Kidney capillary endothelial cell (primary cell): ENCODE measurements at regions not wholly inside any gene's neighbourhood (a gene's known extent, or its start where the extent isn't known, plus 50 kb on each side); places are given as distances from the start of the nearest gene placed in this dataset.
"Not testable (repeated sequence)": the region's sequence is repeated elsewhere in the genome, so short reads cannot be mapped to it uniquely, and the experiment has no call there.

Experiments
- DNase-seq: peaks from one replicate; pipeline ENCODE4 v3.0.0-alpha.2; 2018; ENCODE audit warnings: low spot score

GRCh38 chr4:114447963-114448516 lies 150.6 kb upstream of the UGT8 start:
- not testable (repeated sequence) for DNase-seq

- DNase-seq = no peak
These were observed 139.9 kb upstream of the UGT8 start for GRCh38 chr4:114458728-114459127.

- no peak for DNase-seq
These were observed 133.8 kb upstream of the UGT8 start for GRCh38 chr4:114464726-114465272.

GRCh38 chr4:114465766-114466165 lies 132.8 kb upstream of the UGT8 start:
- no peak for DNase-seq

- no peak for DNase-seq
These were observed 132.3 kb upstream of the UGT8 start for GRCh38 chr4:114466299-114466698.

- no peak for DNase-seq
These were observed 126.2 kb upstream of the UGT8 start for GRCh38 chr4:114472269-114473032.

- no peak for DNase-seq
These were observed 124.3 kb upstream of the UGT8 start for GRCh38 chr4:114474188-114474800.

- no peak for DNase-seq
These were observed 122.3 kb upstream of the UGT8 start for GRCh38 chr4:114476310-114476709.

GRCh38 chr4:114479595-114479994 lies 119.0 kb upstream of the UGT8 start:
- DNase-seq = no peak

GRCh38 chr4:114481856-114482255 lies 116.8 kb upstream of the UGT8 start:
- no peak for DNase-seq

GRCh38 chr4:114487101-114487500 lies 111.5 kb upstream of the UGT8 start:
- DNase-seq = no peak

- no peak for DNase-seq
These were observed 110.2 kb upstream of the UGT8 start for GRCh38 chr4:114488301-114488982.

- DNase-seq = no peak
These were observed 104.3 kb upstream of the UGT8 start for GRCh38 chr4:114494246-114494803.

GRCh38 chr4:114495471-114495928 lies 103.1 kb upstream of the UGT8 start:
- DNase-seq = no peak

- DNase-seq = no peak
These were observed 101.5 kb upstream of the UGT8 start for GRCh38 chr4:114497116-114497515.

GRCh38 chr4:114509340-114509739 lies 89.3 kb upstream of the UGT8 start:
- DNase-seq = no peak

GRCh38 chr4:114512595-114513295 lies 85.9 kb upstream of the UGT8 start:
- no peak for DNase-seq

GRCh38 chr4:114519368-114519767 lies 79.2 kb upstream of the UGT8 start:
- no peak for DNase-seq

- DNase-seq = no peak
These were observed 71.4 kb upstream of the UGT8 start for GRCh38 chr4:114527170-114527569.

- DNase-seq = no peak
These were observed 71.0 kb upstream of the UGT8 start for GRCh38 chr4:114527637-114528036.

GRCh38 chr4:114535725-114536124 lies 62.9 kb upstream of the UGT8 start:
- DNase-seq = no peak

GRCh38 chr4:114537352-114537751 lies 61.3 kb upstream of the UGT8 start:
- no peak for DNase-seq
